Panc1 (cell line): ENCODE measurements at regions not wholly inside any gene's neighbourhood (a gene's known extent, or its start where the extent isn't known, plus 50 kb on each side); places are given as distances from the start of the nearest gene placed in this dataset.

Experiments used
- ATAC-seq: fragments of 200-7000 bp; cut with Tn5 transposase; 2 replicates; pipeline ENCODE4 v1.9.1; 2020; ENCODE audit warnings: mild to moderate bottlenecking, moderate library complexity
- BruUV-seq: library from RNA; stranded (reverse); fragments of 400-500 nt; replicated peaks from 2 replicates; lab custom pipeline; 2021; lab: Mats Ljungman, UMichigan
- CTCF ChIA-PET: fragments of 300-600 bp; sonication (Branson Sonifier 250); formaldehyde crosslinking; loops from one replicate; lab custom pipeline; 2022; ENCODE audit warnings: antibody characterized with exemption; lab: Charles Lee
- POLR2A ChIA-PET: fragments of 300-600 bp; sonication (Branson Sonifier 250); formaldehyde crosslinking; loops from one replicate; lab custom pipeline; 2022; ENCODE audit warnings: antibody characterized with exemption; lab: Charles Lee
- DNase-seq: peaks from one replicate; pipeline ENCODE4 v3.0.0-alpha.2; 2010; ENCODE audit warnings: low read depth, low spot score
- H3K27ac ChIP-seq: 2 replicates; pipeline ENCODE4 v1.5.1; 2011; ENCODE audit warnings: mild to moderate bottlenecking, low read length, inconsistent platforms
- H3K27me3 ChIP-seq: fragments of 200-500 bp; sonication (Bioruptor generic); 2 replicates; pipeline ENCODE4 v1.6.0; 2014; ENCODE audit warnings: low read length, inconsistent platforms; ENCODE audit not compliant: control insufficient read depth, insufficient read depth
- H3K36me3 ChIP-seq: fragments of 200-500 bp; sonication (Bioruptor generic); 2 replicates; pipeline ENCODE4 v1.5.1; 2014; ENCODE audit warnings: inconsistent platforms, mild to moderate bottlenecking, low read length, moderate library complexity; ENCODE audit not compliant: control insufficient read depth, insufficient read depth
- H3K4me1 ChIP-seq: 2 replicates; pipeline ENCODE4 v1.5.1; 2011; ENCODE audit warnings: inconsistent platforms, mild to moderate bottlenecking, low read length, moderate library complexity; ENCODE audit not compliant: control insufficient read depth, insufficient read depth
- H3K4me3 ChIP-seq, 2 experiments: 2 replicates each; pipeline ENCODE4 v1.5.1; 2011 to 2012; ENCODE audit warnings: low read depth in 2 of 2, low read length in 2 of 2, mild to moderate bottlenecking in 2 of 2, inconsistent platforms in 1 of 2, moderate library complexity in 1 of 2
- H3K9me3 ChIP-seq: fragments of 200-500 bp; sonication (Bioruptor generic); 2 replicates; pipeline ENCODE4 v1.5.1; 2014; ENCODE audit warnings: low read depth, mild to moderate bottlenecking, inconsistent platforms, low read length, moderate library complexity; ENCODE audit not compliant: control insufficient read depth, insufficient read depth
- POLR2AphosphoS5 ChIP-seq: IDR thresholded peaks from 2 replicates; pipeline ENCODE4 v1.6.1; 2012; ENCODE audit warnings: mild to moderate bottlenecking, low read depth, low read length, moderate library complexity
- REST ChIP-seq, 2 experiments: IDR thresholded peaks; 2 replicates each; pipeline ENCODE4 v1.6.1; 2011 to 2012; ENCODE audit warnings: low read depth in 2 of 2, control low read depth in 1 of 2, low read length in 1 of 2, mild to moderate bottlenecking in 1 of 2, moderate library complexity in 1 of 2; ENCODE audit not compliant: insufficient read depth in 1 of 2
- SIN3A ChIP-seq: IDR thresholded peaks from 2 replicates; pipeline ENCODE4 v1.6.1; 2012; ENCODE audit warnings: low read depth, mild to moderate bottlenecking, low read length, moderate library complexity, borderline replicate concordance; ENCODE audit not compliant: insufficient read depth
- TCF7L2 ChIP-seq: IDR thresholded peaks from 2 replicates; pipeline ENCODE4 v1.6.1; 2011; ENCODE audit warnings: mild to moderate bottlenecking, low read depth, low read length, inconsistent platforms
- in situ Hi-C: cut with HindIII; loops from 2 replicates; pipeline ENCODE4 v1.10.0; 2016; ENCODE audit warnings: low sequenced_read_pairs, low pct_unique_long_range_greater_than_20kb
- intact Hi-C: fragments of 100-400 bp; cut with micrococcal nuclease; formaldehyde crosslinking; loops from one replicate; pipeline ENCODE4 v1.10.0; 2022; ENCODE audit not compliant: unreplicated experiment
- TF ChIP-seq, protein P1 (sequence below): fragments of 450-650 bp; IDR thresholded peaks from 2 replicates; pipeline ENCODE4 v1.5.1; 2017; ENCODE audit warnings: mild to moderate bottlenecking

GRCh38 chr20:12152996-12153395 is 235.3 kb downstream of the BTBD3 start:
- ATAC-seq = no peak
- in situ Hi-C loops = no loop called here
- no TSS peak for BruUV-seq

DNA sequence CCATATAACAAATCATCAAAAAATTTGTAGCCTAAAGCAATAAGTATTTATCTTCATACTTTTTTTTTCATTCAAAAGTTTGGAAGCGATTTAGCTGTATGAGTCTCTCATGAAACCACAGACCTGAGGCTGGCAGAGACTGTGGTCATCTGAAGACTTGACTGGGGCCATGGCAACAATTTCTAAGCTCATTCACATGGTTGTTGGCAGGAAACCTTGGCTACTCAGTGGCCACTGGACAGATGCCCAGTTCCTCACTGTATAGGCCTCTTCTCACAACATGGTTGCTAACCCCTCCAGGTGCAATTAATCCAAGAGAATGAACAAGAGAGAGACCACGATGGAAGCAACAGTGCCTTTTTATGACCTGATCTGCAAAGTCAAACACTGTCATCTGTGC is 235.9 kb downstream of the BTBD3 start:
- Histone ChIP-seq H3K4me1 (no peaks in the 10 kb centered on the region), H3K36me3 (no peaks in the 10 kb centered on the region), H3K9me3 (no peaks in the 10 kb centered on the region), H3K27me3 (no peaks in the 10 kb centered on the region), H3K4me3 (no peak overlapping the region), H3K27ac (no peak overlapping the region)
- BruUV-seq = no TSS peak
- ATAC-seq (no peak), DNase-seq (no peak)
- TF ChIP-seq REST (IDR thresholded peaks at IDR 0.05; ENCODE audit: insufficient read depth in 1 of 2, low read depth in 2 of 2, low read length in 1 of 2) (no peak), TCF7L2 (no peak)
- POLR2A ChIA-PET = no interaction called here
- CTCF ChIA-PET = no interaction called here
- in situ Hi-C loops (no loop called here), intact Hi-C loops (no loop called here)

More at GRCh38 chr20:12152996-12153395, 235.3 kb downstream of the BTBD3 start:
- Histone ChIP-seq H3K36me3 (no peaks in the 10 kb centered on the region), H3K9me3 (no peaks in the 10 kb centered on the region), H3K27ac (no peak overlapping the region), H3K4me1 (no peaks in the 10 kb centered on the region), H3K4me3 (no peak overlapping the region), H3K27me3 (no peaks in the 10 kb centered on the region)
- DNase-seq = no peak
- intact Hi-C loops = no loop called here
- POLR2A ChIA-PET = no interaction called here
- CTCF ChIA-PET = no interaction called here
- no peak for TF ChIP-seq REST (IDR thresholded peaks at IDR 0.05; ENCODE audit: insufficient read depth in 1 of 2, low read depth in 2 of 2, low read length in 1 of 2)
- TF ChIP-seq, protein P1, sequence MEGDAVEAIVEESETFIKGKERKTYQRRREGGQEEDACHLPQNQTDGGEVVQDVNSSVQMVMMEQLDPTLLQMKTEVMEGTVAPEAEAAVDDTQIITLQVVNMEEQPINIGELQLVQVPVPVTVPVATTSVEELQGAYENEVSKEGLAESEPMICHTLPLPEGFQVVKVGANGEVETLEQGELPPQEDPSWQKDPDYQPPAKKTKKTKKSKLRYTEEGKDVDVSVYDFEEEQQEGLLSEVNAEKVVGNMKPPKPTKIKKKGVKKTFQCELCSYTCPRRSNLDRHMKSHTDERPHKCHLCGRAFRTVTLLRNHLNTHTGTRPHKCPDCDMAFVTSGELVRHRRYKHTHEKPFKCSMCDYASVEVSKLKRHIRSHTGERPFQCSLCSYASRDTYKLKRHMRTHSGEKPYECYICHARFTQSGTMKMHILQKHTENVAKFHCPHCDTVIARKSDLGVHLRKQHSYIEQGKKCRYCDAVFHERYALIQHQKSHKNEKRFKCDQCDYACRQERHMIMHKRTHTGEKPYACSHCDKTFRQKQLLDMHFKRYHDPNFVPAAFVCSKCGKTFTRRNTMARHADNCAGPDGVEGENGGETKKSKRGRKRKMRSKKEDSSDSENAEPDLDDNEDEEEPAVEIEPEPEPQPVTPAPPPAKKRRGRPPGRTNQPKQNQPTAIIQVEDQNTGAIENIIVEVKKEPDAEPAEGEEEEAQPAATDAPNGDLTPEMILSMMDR = no peak

- no peak overlapping the region for H3K4me3 ChIP-seq
- DNase-seq (no peak), ATAC-seq (no peak)
- no peak overlapping the region for H3K27ac ChIP-seq
- no peaks in the 10 kb centered on the region for H3K4me1 ChIP-seq
- TF ChIP-seq, protein P1 = no peak
- TF ChIP-seq REST (IDR thresholded peaks at IDR 0.05; ENCODE audit: insufficient read depth in 1 of 2, low read depth in 2 of 2, low read length in 1 of 2) (no peak), SIN3A (no peak), POLR2AphosphoS5 (no peak), TCF7L2 (no peak)
- no TSS peak for BruUV-seq
- in situ Hi-C loops = no loop called here
- POLR2A ChIA-PET = no interaction called here
- CTCF ChIA-PET = no interaction called here
- intact Hi-C loops = no loop called here
- H3K27me3 ChIP-seq = no peaks in the 10 kb centered on the region
- no peaks in the 10 kb centered on the region for H3K36me3 ChIP-seq
- H3K9me3 ChIP-seq = no peaks in the 10 kb centered on the region
Measured at GRCh38 chr20:12156252-12156651, 238.6 kb downstream of the BTBD3 start.
